ENCODE measurements at regions not wholly inside any gene's neighbourhood (a gene's known extent, or its start where the extent isn't known, plus 50 kb on each side); places are given as distances from the start of the nearest gene placed in this dataset.

GRCh38 chr5:32842813-32843530 lies 131.9 kb downstream of the NPR3 start:
- no peak for DNase-seq (ENCODE audit: low read depth)
- in situ Hi-C loops (cut with HindIII; ENCODE audit: low sequenced_read_pairs), result no loop called here
- no peak overlapping the region for H3K4me3 ChIP-seq (ENCODE audit: low read depth, low read length)
- TF ChIP-seq CTCF (IDR thresholded peaks at IDR 0.05; ENCODE audit: low read depth, low read length, missing control alignments), result no peak

- no peak overlapping the region for H3K4me3 ChIP-seq (ENCODE audit: low read depth, low read length)
- no peak for TF ChIP-seq CTCF (IDR thresholded peaks at IDR 0.05; ENCODE audit: low read depth, low read length, missing control alignments)
- no peak for DNase-seq (ENCODE audit: low read depth)
- in situ Hi-C loops (cut with HindIII; ENCODE audit: low sequenced_read_pairs), result no loop called here
These were observed 132.4 kb downstream of the NPR3 start for GRCh38 chr5:32843531-32843895.

GRCh38 chr5:32845171-32845570 lies 134.1 kb downstream of the NPR3 start:
- in situ Hi-C loops (cut with HindIII; ENCODE audit: low sequenced_read_pairs), result no loop called here
- no peak for TF ChIP-seq CTCF (IDR thresholded peaks at IDR 0.05; ENCODE audit: low read depth, low read length, missing control alignments)
- no peak for DNase-seq (ENCODE audit: low read depth)
- no peak overlapping the region for H3K4me3 ChIP-seq (ENCODE audit: low read depth, low read length)

GRCh38 chr5:32848120-32848519 lies 137.0 kb downstream of the NPR3 start:
- no peak overlapping the region for H3K4me3 ChIP-seq (ENCODE audit: low read depth, low read length)
- no peak for DNase-seq (ENCODE audit: low read depth)
- TF ChIP-seq CTCF (IDR thresholded peaks at IDR 0.05; ENCODE audit: low read depth, low read length, missing control alignments), result no peak
- in situ Hi-C loops (cut with HindIII; ENCODE audit: low sequenced_read_pairs), result no loop called here

- no peak overlapping the region for H3K4me3 ChIP-seq (ENCODE audit: low read depth, low read length)
- DNase-seq (ENCODE audit: low read depth), result no peak
- TF ChIP-seq CTCF (IDR thresholded peaks at IDR 0.05; ENCODE audit: low read depth, low read length, missing control alignments), result no peak
- in situ Hi-C loops (cut with HindIII; ENCODE audit: low sequenced_read_pairs), result no loop called here
These were observed 137.6 kb downstream of the NPR3 start for GRCh38 chr5:32848681-32849080.

DNA sequence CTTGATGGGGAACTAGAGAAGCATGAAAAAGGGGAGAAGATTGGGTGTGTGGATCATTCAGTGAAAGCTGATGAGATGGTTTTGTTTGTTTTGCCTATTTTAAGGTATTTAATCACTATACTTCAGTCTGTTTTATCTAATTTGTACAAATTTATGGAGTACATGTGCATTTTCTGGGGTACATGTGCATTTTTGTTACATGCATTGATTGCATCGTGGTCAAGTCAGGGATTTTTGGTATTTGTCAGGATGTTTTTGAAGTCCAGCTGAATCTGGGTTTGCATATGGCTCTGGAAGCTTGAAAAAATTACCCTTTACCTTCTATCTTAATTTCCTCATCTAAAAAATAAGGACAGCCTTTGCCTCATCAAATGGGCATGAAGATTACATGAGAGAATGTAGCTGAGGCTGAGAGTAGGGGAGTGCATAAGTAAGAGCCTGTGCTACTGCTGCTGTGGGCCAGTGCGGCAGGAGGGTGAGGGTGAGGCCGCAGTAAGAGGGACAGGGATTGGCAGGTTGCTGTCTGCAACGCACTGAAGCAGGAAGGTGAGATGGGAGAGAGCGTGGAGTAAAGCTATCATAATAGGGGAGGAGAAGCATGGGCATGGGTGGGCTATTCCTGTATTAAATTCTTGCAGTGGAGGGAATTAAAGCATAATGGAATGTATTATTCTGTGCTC lies 139.8 kb downstream of the NPR3 start:
- no peak for DNase-seq (ENCODE audit: low read depth)
- H3K4me3 ChIP-seq (ENCODE audit: low read depth, low read length), result no peak overlapping the region
- in situ Hi-C loops (cut with HindIII; ENCODE audit: low sequenced_read_pairs), result no loop called here
- no peak for TF ChIP-seq CTCF (IDR thresholded peaks at IDR 0.05; ENCODE audit: low read depth, low read length, missing control alignments)

Measured in astrocyte of the cerebellum (primary cell).